GM20000 (cell line): ENCODE measurements at regions not wholly inside any gene's neighbourhood (a gene's known extent, or its start where the extent isn't known, plus 50 kb on each side); places are given as distances from the start of the nearest gene placed in this dataset.
A peak's percentile ranks its signal among the peaks of the same experiment; 100 is the strongest.

Experiments used
- DNase-seq: peaks from one replicate; pipeline ENCODE4 v3.0.0; 2012; ENCODE audit warnings: low spot score
- TF ChIP-seq, protein P1 (sequence below): IDR thresholded peaks from 2 replicates; pipeline ENCODE4 v1.5.1; 2012; ENCODE audit warnings: mild to moderate bottlenecking, control low read depth; ENCODE audit errors: extremely low read depth, missing control alignments

DNA sequence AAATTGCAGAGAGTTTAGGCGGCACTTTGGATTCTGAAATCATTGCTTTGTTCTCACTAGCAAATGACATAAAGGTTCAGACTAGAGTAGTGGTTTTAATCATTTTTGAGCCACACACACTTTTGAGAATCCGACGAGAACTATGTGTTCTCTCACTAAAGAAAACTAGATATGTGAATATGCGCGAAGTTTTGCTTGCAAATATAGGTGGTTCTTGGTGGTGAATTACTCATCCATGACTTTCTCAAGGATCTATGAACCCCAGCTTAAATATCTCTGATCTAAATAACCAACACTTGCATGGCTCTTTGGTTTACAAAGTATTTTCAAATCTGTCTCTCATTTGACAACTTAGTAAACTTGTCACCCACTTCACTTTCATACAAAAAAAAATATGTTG, 54.8 kb downstream of the NOG start:
- TF ChIP-seq, protein P1, sequence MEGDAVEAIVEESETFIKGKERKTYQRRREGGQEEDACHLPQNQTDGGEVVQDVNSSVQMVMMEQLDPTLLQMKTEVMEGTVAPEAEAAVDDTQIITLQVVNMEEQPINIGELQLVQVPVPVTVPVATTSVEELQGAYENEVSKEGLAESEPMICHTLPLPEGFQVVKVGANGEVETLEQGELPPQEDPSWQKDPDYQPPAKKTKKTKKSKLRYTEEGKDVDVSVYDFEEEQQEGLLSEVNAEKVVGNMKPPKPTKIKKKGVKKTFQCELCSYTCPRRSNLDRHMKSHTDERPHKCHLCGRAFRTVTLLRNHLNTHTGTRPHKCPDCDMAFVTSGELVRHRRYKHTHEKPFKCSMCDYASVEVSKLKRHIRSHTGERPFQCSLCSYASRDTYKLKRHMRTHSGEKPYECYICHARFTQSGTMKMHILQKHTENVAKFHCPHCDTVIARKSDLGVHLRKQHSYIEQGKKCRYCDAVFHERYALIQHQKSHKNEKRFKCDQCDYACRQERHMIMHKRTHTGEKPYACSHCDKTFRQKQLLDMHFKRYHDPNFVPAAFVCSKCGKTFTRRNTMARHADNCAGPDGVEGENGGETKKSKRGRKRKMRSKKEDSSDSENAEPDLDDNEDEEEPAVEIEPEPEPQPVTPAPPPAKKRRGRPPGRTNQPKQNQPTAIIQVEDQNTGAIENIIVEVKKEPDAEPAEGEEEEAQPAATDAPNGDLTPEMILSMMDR = no peak
- DNase-seq = no peak

DNA sequence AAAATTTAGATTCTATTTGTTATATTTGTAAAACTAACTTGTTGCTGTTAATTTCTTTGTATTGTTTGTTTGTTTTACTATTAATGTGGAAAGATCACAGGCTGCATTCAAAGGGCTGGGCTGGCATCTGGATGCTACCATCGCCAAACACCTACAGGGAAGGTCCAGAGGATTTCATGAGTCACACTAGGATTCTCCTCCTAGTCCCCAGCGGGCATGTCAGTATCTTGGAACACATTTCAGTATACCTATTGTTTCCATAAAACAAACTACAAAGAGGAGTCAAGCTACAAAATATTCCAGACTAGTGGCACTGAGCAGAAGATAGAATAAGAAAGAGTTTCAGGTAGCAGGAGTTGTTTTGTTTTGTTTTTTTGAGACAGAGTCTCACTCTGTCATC, 55.3 kb downstream of the NOG start:
- TF ChIP-seq, protein P1 = no peak
- DNase-seq = no peak

DNA sequence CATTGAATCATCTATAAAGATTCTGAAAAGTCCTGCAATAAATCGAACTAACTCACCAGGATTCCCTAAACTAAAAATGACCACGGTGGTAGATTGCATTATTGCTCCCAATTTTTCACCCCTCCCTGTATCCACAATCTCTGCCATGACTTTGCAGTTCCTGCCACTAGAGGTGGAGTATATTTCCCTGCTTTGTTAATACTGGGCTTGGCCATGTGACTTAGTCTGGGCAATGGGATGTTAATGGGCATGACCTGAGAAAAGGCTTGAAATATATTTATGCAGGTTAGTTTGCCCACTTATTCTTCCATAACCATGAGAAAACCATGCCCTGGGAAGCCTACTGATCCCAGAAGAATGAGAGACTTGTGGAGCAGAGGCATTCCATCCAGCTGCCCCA, 59.1 kb downstream of the NOG start:
- TF ChIP-seq, protein P1 = no peak
- no peak for DNase-seq

DNA sequence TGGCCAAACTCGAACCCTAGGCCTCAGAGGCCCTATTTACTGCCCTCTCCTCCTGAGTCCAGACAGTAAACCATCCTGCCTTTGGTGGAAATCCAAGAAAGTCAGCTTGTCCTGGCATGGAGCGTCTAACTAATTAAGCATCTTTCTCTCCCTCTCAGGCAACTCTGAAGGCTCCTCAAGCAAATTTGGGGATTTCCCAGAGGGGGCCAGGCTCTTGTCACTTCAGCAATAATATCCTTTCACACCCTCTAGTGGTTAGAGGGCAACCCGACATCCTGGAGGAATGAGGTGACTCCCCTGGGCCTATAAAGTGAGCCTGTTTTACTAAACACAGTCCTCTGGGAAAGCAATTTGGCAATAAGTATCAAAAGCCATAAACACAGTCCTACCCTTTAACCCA, 60.4 kb downstream of the NOG start:
- DNase-seq = peak; percentile 74
- TF ChIP-seq, protein P1 = no peak

DNA sequence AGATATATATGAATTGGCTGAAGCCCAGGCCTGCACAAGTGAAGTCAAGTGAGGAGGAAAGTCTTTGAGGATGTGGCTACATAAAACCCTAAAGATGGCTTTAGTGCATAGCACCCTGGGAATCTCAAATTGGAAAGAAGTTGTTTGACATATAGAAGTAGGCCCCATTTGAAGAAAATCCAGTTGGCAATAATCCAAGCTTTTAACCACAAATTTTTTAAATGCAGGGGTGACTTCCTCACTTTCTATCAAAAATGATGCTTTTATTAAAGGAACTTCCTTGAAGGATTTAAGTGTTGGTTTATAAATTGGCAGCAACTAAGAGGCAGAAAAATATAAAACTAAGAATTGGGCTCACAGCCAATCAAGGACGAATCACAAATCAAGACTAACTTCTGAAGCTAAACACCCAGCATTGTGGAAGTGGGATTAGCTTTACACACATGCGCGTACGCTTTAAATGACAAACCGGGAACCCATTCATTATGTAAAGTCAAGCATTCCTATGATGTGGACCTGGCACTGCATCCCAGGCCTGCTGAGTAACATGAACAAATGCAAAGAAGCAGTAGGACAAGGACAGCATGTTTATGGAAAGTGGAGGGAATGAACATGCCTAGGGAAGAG, 63.3 kb downstream of the NOG start:
- TF ChIP-seq, protein P1 = no peak

DNA sequence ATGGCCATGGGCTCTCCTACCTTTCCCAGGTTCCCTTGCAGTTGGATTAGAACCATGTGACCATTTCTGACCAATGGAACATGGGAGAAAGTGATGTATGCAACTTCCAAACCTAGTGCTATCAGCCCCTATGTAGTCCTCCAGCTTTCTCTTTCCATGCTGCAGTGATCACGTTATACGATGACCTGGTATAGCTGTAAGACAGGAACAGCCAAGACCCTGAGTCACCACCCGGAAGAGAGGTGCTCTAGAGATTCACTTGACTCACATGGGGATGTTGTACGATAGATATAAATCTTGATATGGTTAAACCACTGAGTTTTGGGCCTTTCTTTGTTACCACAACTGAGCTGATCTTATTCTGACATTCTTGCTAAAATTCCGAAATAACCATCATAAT, 65.1 kb downstream of the NOG start:
- no peak for DNase-seq

More for the DNA sequence above, 63.3 kb downstream of the NOG start:
- no peak for DNase-seq

DNA sequence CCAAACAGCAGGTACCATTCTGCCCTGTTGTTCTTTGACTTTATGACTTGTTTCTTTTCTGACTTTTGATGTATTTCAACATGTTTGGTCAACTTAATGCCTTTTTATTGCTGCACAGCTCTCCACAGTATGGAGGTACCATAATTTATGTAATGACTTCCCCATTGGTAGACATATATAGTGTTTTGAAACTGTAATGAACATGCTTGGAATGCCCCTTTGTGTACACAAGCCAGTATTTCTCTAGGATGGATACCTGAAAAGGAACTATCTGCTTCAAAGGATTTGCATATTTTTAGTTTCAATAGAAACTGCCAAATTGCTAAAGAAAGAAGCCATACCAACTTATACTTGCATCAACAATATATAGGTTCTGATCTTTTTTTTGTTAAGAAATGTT, 66.1 kb downstream of the NOG start:
- TF ChIP-seq, protein P1 = no peak
- DNase-seq = no peak

More for the DNA sequence above, 65.1 kb downstream of the NOG start:
- TF ChIP-seq, protein P1 = no peak
